ENCODE measurements at regions not wholly inside any gene's neighbourhood (a gene's known extent, or its start where the extent isn't known, plus 50 kb on each side); places are given as distances from the start of the nearest gene placed in this dataset.

GRCh38 chr11:113618360-113618759 is 87.7 kb downstream of the TMPRSS5 start:
- Histone ChIP-seq H3K4me2 (ENCODE audit: insufficient read depth, low read length) (no peak overlapping the region), H3K4me1 (ENCODE audit: control insufficient read depth, extremely low read depth, insufficient read depth, low read length) (no peaks in the 10 kb centered on the region), H3K9ac (replicated peaks; ENCODE audit: extremely low read depth, insufficient read depth, low read length) (no peak overlapping the region), H3K27me3 (ENCODE audit: control insufficient read depth in 2 of 2, insufficient read depth in 2 of 2, low read length in 2 of 2) (no peaks in the 10 kb centered on the region), H3K79me2 (ENCODE audit: control insufficient read depth, insufficient read depth, low read length) (no peaks in the 10 kb centered on the region), H3K27ac (ENCODE audit: insufficient read depth, low read depth, low read length) (no peak overlapping the region), H3K4me3 (replicated peaks in 1 of 3; ENCODE audit: insufficient read depth in 1 of 3, low read depth in 1 of 3, low read length in 3 of 3) (no peak overlapping the region), H4K20me1 (replicated peaks; ENCODE audit: control insufficient read depth, extremely low read depth, insufficient read depth, low read length) (no peaks in the 10 kb centered on the region), H3K9me1 (replicated peaks; ENCODE audit: control insufficient read depth, extremely low read depth, insufficient read depth, low read length) (no peaks in the 10 kb centered on the region), H3K36me3 (ENCODE audit: control insufficient read depth in 2 of 2, extremely low read depth in 1 of 2, insufficient read depth in 2 of 2, low read length in 2 of 2) (no peaks in the 10 kb centered on the region), H2AFZ (ENCODE audit: low read depth, low read length) (no peak overlapping the region), H3K9me3 (replicated peaks; ENCODE audit: control insufficient read depth, insufficient read depth, low read length) (no peaks in the 10 kb centered on the region)
- DNase-seq (ENCODE audit: low read depth, low spot score) (no peak), FAIRE-seq (no peak)
- BruUV-seq (replicated peaks), result no TSS peak
- POLR2A ChIA-PET, result no interaction called here
- dilution Hi-C loops (cut with MboI; ENCODE audit: extremely low pct_ligation_motif_present, low sequenced_read_pairs) (no loop called here), intact Hi-C loops (cut with micrococcal nuclease) (no loop called here)
- CTCF ChIA-PET, result no interaction called here
- TF ChIP-seq GATA2 (IDR thresholded peaks at IDR 0.05; ENCODE audit: insufficient read depth, insufficient read length, low read depth, low read length), result no peak
- TF ChIP-seq EZH2 (IDR thresholded peaks at IDR 0.05; ENCODE audit: borderline replicate concordance, low read depth, low read length, severe bottlenecking), result no peak
- no peak for TF ChIP-seq MAX (IDR thresholded peaks at IDR 0.05; ENCODE audit: insufficient read depth, insufficient read length)
- TF ChIP-seq JUN (IDR thresholded peaks at IDR 0.05; ENCODE audit: borderline replicate concordance, insufficient read depth, insufficient read length, low read depth), result no peak
- no peak for TF ChIP-seq CTCF (IDR thresholded peaks at IDR 0.05; ENCODE audit: extremely low read depth in 1 of 2, insufficient read depth in 1 of 2, low read depth in 1 of 2, low read length in 2 of 2)
- TF ChIP-seq MYC (IDR thresholded peaks at IDR 0.05; ENCODE audit: low read depth, low read length), result no peak
- no peak for TF ChIP-seq POLR2AphosphoS5 (IDR thresholded peaks at IDR 0.05; ENCODE audit: insufficient read depth, low read depth, low read length)
- TF ChIP-seq POLR2A (IDR thresholded peaks at IDR 0.05; ENCODE audit: low read depth, low read length), result no peak
- TF ChIP-seq FOS (IDR thresholded peaks at IDR 0.05; ENCODE audit: borderline replicate concordance, insufficient read depth, low read length), result no peak

All from endothelial cell of umbilical vein (primary cell).